ENCODE measurements at regions not wholly inside any gene's neighbourhood (a gene's known extent, or its start where the extent isn't known, plus 50 kb on each side); places are given as distances from the start of the nearest gene placed in this dataset.

- no peak for TF ChIP-seq POLR2A (IDR thresholded peaks at IDR 0.05)
- no peak for TF ChIP-seq CTCF (IDR thresholded peaks at IDR 0.05 in 4 of 5, conservative IDR thresholded peaks at IDR 0.05 in 1 of 5)
Observed at GRCh38 chr6:40844246-40844645, 194.8 kb downstream of the UNC5CL start.
